CD4-positive, alpha-beta T cell treated with Interleukin-21 for 1 hour (primary cell): ENCODE measurements at regions not wholly inside any gene's neighbourhood (a gene's known extent, or its start where the extent isn't known, plus 50 kb on each side); places are given as distances from the start of the nearest gene placed in this dataset.

Source experiments
- DNase-seq: peaks from one replicate; pipeline ENCODE4 v3.0.0-alpha.2; 2020

- DNase-seq, result no peak
These were observed 168.1 kb upstream of the FGGY start for GRCh38 chr1:59128784-59129227.

DNA sequence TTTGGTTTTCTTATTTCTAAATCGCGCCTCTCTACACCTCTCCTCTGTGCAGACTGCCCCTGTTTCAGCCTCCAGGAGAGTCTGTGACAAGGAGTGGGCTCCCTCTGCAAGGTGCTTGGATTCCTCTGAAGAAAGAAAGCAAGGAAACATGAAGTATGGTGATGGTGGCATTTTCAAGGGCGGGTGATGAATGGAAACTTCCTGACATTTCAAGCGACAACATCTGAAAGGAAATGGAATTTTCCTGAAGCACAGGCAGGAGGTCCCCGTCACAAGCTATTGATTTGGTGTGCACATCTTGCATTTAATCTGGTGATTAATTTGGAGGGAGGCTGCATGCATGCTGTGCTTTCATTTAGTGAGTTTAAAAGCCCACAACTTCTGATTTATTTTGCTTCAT is 164.6 kb upstream of the FGGY start:
- DNase-seq, result no peak

GRCh38 chr1:59133997-59134396 is 162.9 kb upstream of the FGGY start:
- no peak for DNase-seq

- DNase-seq, result no peak
These were observed 161.1 kb upstream of the FGGY start for GRCh38 chr1:59135761-59136255.

- DNase-seq, result no peak
These were observed 160.2 kb upstream of the FGGY start for GRCh38 chr1:59136541-59137275.

GRCh38 chr1:59137276-59137615 is 159.6 kb upstream of the FGGY start:
- DNase-seq, result no peak

DNA sequence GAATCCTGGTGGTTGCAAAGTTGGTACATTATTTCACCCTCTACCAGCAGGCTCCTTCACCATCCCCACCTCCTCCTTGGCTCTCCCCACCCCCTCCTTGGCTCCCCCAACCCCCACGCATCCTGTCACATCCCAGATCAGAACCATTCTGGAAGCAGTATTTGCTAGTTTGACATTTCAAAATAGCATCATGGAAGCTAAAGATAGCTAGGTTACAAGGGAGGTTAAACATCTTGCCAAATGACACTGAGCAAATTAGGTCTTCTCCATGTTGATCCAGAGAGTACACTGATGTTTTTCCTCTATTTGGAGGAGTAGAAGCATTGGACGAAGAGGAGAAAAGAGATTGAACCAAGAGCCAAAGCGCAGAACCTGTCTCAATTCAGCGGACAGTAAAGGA is 158.9 kb upstream of the FGGY start:
- no peak for DNase-seq

GRCh38 chr1:59138402-59138801 is 158.5 kb upstream of the FGGY start:
- DNase-seq, result no peak

- no peak for DNase-seq
These were observed 157.5 kb upstream of the FGGY start for GRCh38 chr1:59139396-59139795.

DNA sequence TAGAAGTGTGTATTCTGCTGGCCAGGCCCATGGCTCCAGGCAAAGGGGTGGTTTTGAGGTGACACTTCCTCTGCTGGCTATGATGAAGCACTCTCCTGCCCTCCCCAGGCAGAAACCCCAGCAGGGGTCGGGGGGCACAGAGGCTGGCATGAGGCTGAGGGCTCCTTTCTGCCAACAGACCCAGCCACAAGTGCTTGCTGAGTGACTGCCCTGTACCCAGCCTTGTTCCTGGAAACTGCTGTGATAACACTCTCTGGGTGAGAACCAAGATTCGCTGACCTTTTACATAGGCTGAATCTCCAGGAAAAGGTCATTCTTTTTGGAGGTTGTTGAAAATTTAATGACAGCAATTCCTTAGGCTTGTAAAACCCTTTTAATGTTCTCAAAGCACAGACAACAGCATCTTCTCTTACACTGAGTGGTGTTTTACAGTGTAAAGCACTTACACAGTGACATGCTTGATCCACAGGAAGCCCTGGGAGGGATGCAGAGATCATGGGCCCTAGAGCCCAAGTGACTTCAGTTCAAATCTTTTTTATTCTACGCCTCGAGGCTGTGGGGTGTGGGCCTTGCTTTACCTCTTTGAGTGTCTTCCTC is 155.5 kb upstream of the FGGY start:
- DNase-seq, result no peak

GRCh38 chr1:59142311-59143132 is 154.4 kb upstream of the FGGY start:
- DNase-seq, result no peak

- no peak for DNase-seq
These were observed 153.8 kb upstream of the FGGY start for GRCh38 chr1:59143133-59143487.

GRCh38 chr1:59143811-59144210 is 153.1 kb upstream of the FGGY start:
- DNase-seq, result no peak

DNA sequence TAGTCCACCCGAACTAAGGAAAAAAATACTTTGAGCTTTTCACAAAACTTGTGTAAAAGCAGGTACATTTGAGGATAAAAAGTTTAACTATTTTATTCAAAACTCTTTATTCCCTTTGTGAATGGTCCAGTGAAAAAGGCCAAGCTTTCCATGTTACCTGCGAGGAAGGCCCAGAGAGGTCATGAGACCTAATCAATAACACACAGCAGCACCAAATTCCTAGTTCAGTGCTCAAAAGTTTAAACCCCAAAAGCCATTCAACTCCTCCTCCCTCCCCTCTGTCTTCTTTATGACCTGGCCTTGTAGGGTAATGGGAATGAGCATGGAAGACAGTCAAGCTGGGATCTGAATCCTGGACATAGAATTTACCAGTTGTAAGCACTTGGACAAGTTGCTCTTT is 151.9 kb upstream of the FGGY start:
- DNase-seq, result no peak

DNA sequence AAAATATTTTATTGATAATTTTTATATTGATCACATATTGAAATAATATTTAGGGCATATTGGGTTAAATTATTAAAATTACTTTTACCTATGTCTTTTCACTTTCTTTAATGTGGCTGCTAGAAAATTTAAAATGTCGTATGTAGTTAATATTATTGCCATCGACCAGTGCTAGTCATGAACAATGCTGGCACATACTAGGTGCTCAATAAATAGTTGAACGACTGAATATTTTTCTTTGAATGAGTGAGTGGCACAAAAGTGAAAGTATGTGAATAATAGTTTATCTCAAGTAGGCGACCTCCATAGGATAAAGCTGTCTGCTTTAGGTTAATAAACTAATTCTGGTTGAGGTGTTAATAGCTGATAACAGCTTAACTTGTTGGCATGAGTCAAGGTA is 150.8 kb upstream of the FGGY start:
- DNase-seq, result no peak

DNA sequence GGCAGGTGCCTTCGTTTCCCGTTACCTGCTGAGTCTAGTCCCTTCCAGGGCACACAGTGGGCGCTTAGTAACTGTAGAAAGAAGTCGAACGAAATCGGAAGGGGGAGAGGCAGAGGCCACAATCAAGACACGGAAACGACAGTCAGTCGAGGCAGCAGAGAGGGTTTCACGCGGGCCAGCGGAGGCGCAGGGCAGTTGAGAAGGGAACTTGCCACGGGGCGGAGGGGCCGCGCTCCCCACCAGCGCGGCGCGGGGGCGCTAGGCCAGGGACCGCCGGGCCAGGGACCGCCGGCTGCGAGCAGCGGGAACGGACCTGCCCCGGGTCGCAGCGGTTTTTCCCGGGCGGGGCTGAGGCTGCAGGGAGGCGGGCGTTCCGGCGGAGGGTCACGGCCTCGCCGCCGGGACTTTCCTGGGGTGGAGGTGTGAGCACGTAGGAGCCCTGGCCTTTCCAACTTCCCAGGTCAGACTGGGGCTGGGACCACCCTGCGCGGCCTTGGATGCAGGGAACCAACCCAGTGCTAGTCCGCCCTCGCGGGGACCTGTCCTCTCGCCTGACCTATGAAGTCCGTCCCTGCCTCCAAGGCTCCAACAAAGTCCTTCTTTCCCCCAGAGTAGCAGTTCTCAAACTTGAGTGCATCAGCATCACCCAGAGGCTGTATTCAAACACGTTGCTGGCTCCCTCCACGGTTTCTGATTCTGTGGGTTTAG is 150.1 kb upstream of the FGGY start:
- peak; percentile 61 for DNase-seq

DNA sequence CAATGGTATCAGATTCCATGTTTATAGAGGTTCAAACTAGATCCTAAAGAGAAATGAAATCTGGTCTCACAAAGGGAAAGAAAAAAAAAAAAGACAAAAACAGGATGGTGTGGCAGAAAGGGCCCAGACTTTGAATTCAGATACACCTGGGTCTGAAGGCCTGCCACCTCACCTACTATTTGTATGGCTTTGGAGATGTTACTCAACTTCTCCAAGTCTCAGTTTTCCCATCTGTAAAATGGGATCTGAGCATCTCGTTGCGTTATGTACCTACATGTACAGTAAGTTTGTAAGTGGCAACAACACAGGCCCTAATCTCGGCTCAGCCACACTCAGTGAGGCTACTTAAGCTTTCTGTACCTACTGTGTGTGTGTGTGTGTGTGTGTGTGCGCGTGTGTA is 147.5 kb upstream of the FGGY start:
- DNase-seq, result no peak

GRCh38 chr1:59150577-59151386 is 146.1 kb upstream of the FGGY start:
- DNase-seq, result no peak

- no peak for DNase-seq
These were observed 145.5 kb upstream of the FGGY start for GRCh38 chr1:59151387-59151761.

DNA sequence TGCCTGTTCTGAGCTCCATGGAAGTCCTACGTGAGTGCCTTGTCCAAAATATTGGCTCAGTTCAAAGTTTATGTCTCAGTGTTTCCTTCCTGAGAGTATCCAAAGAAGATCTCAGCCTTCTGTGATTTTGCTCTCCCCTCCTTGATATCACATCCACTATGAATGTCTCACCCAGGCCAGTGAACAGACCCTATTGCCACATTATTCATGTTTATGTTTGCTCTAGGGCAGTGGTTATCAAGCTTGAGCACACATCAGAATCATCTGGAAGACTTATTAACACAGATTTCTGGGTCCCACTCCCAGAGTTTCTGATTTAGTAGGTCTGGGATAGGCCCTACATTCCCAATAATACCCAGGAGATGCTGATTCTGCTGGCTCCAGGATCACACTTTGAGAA is 145.0 kb upstream of the FGGY start:
- no peak for DNase-seq

DNA sequence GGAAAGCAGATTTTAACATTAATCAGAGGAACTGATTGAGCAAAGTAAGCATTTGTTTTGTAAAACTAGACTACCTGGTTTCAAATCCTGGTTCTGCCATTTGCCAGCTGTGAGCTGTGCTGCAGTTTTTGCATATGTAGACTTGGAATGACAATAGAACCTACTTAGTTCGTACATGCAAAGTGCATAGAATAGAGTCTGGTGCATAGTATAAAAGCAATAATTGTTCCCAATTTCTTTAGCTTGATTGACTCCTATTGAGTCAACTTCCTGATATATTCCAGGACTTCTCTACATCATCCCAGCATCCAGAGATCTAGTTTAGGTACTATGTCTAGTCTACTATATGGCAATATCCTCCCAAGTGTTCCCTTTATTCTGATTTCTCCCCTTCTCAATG is 144.4 kb upstream of the FGGY start:
- DNase-seq, result no peak

- DNase-seq, result no peak
These were observed 142.5 kb upstream of the FGGY start for GRCh38 chr1:59154401-59154800.

GRCh38 chr1:59155351-59155750 is 141.5 kb upstream of the FGGY start:
- no peak for DNase-seq
